ENCODE measurements at regions not wholly inside any gene's neighbourhood (a gene's known extent, or its start where the extent isn't known, plus 50 kb on each side); places are given as distances from the start of the nearest gene placed in this dataset.
"Not testable (repeated sequence)": the region's sequence is repeated elsewhere in the genome, so short reads cannot be mapped to it uniquely, and the experiment has no call there.

- no peak overlapping the region for H3K4me3 ChIP-seq (ENCODE audit: low read depth, low read length)
- no peak for FAIRE-seq
- no peak for DNase-seq (ENCODE audit: low read depth)
- no peaks in the 10 kb centered on the region for H3K27me3 ChIP-seq (ENCODE audit: control insufficient read depth, insufficient read depth, low read length)
- no peaks in the 10 kb centered on the region for H3K36me3 ChIP-seq (ENCODE audit: control insufficient read depth, insufficient read depth, low read length)
- TF ChIP-seq CTCF (IDR thresholded peaks at IDR 0.05; ENCODE audit: insufficient read depth, low read length, severe bottlenecking), result no peak
Observed at GRCh38 chr6:165843568-165844113, 180.6 kb upstream of the PDE10A start.

- no peaks in the 10 kb centered on the region for H3K27me3 ChIP-seq (ENCODE audit: control insufficient read depth, insufficient read depth, low read length)
- FAIRE-seq, result no peak
- no peak for TF ChIP-seq CTCF (IDR thresholded peaks at IDR 0.05; ENCODE audit: insufficient read depth, low read length, severe bottlenecking)
- H3K36me3 ChIP-seq (ENCODE audit: control insufficient read depth, insufficient read depth, low read length), result no peaks in the 10 kb centered on the region
- no peak overlapping the region for H3K4me3 ChIP-seq (ENCODE audit: low read depth, low read length)
- no peak for DNase-seq (ENCODE audit: low read depth)
Observed at GRCh38 chr6:165843121-165843520, 180.1 kb upstream of the PDE10A start.

GRCh38 chr6:165842281-165842936 is 179.4 kb upstream of the PDE10A start:
- Histone ChIP-seq H3K27me3 (ENCODE audit: control insufficient read depth, insufficient read depth, low read length) (no peaks in the 10 kb centered on the region), H3K4me3 (ENCODE audit: low read depth, low read length) (no peak overlapping the region), H3K36me3 (ENCODE audit: control insufficient read depth, insufficient read depth, low read length) (no peaks in the 10 kb centered on the region)
- no peak for TF ChIP-seq CTCF (IDR thresholded peaks at IDR 0.05; ENCODE audit: insufficient read depth, low read length, severe bottlenecking)
- no peak for FAIRE-seq
- DNase-seq (ENCODE audit: low read depth), result no peak

- no peak for FAIRE-seq
Observed at GRCh38 chr6:165841153-165841558, 178.1 kb upstream of the PDE10A start.

GRCh38 chr6:165837948-165838745 is 175.1 kb upstream of the PDE10A start:
- H3K27me3 ChIP-seq (ENCODE audit: control insufficient read depth, insufficient read depth, low read length), result no peaks in the 10 kb centered on the region
- no peak for FAIRE-seq

More at GRCh38 chr6:165841153-165841558, 178.1 kb upstream of the PDE10A start:
- no peak overlapping the region for H3K4me3 ChIP-seq (ENCODE audit: low read depth, low read length)
- H3K36me3 ChIP-seq (ENCODE audit: control insufficient read depth, insufficient read depth, low read length), result no peaks in the 10 kb centered on the region
- no peak for DNase-seq (ENCODE audit: low read depth)
- H3K27me3 ChIP-seq (ENCODE audit: control insufficient read depth, insufficient read depth, low read length), result no peaks in the 10 kb centered on the region
- TF ChIP-seq CTCF (IDR thresholded peaks at IDR 0.05; ENCODE audit: insufficient read depth, low read length, severe bottlenecking), result no peak

GRCh38 chr6:165836648-165837047 is 173.6 kb upstream of the PDE10A start:
- H3K36me3 ChIP-seq (ENCODE audit: control insufficient read depth, insufficient read depth, low read length); H3K4me3 ChIP-seq (ENCODE audit: low read depth, low read length); FAIRE-seq; H3K27me3 ChIP-seq (ENCODE audit: control insufficient read depth, insufficient read depth, low read length); DNase-seq (ENCODE audit: low read depth): not testable (repeated sequence)

More at GRCh38 chr6:165837948-165838745, 175.1 kb upstream of the PDE10A start:
- DNase-seq (ENCODE audit: low read depth), result no peak
- no peak for TF ChIP-seq CTCF (IDR thresholded peaks at IDR 0.05; ENCODE audit: insufficient read depth, low read length, severe bottlenecking)
- Histone ChIP-seq H3K36me3 (ENCODE audit: control insufficient read depth, insufficient read depth, low read length) (no peaks in the 10 kb centered on the region), H3K4me3 (ENCODE audit: low read depth, low read length) (no peak overlapping the region)
